ENCODE measurements at regions not wholly inside any gene's neighbourhood (a gene's known extent, or its start where the extent isn't known, plus 50 kb on each side); places are given as distances from the start of the nearest gene placed in this dataset.

GRCh38 chr2:2765176-2765800 lies 434.2 kb upstream of the MYT1L start:
- DNase-seq (ENCODE audit: low read depth), result no peak

- DNase-seq (ENCODE audit: low read depth), result no peak
Measured at GRCh38 chr2:2764739-2765138, 433.7 kb upstream of the MYT1L start.

GRCh38 chr2:2764001-2764355 lies 432.9 kb upstream of the MYT1L start:
- DNase-seq (ENCODE audit: low read depth), result no peak

- no peak for DNase-seq (ENCODE audit: low read depth)
Measured at GRCh38 chr2:2763351-2764000, 432.4 kb upstream of the MYT1L start.

GRCh38 chr2:2762913-2763312 lies 431.8 kb upstream of the MYT1L start:
- no peak for DNase-seq (ENCODE audit: low read depth)

- no peak for DNase-seq (ENCODE audit: low read depth)
Measured at GRCh38 chr2:2762166-2762908, 431.3 kb upstream of the MYT1L start.

GRCh38 chr2:2758793-2759367 lies 427.8 kb upstream of the MYT1L start:
- no peak for DNase-seq (ENCODE audit: low read depth)

DNA sequence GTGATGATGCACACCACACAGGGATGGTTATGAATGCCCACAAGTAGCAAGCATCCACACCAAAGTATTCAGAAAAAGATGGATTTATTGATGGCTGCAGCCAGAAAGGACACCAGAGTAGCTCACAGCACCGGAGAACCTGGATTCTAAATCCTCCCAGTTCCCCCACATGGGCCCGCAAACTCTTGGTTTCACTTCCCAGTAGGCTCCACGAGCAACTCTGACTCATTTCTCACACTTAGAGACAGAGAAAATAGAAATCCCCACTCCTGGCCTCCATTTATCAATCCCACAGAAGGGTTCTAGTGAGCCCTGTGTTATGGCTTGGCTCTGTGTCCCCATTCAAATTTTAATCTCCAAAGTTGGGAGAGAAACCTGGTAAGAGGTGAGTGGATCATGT lies 426.7 kb upstream of the MYT1L start:
- no peak for DNase-seq (ENCODE audit: low read depth)

DNA sequence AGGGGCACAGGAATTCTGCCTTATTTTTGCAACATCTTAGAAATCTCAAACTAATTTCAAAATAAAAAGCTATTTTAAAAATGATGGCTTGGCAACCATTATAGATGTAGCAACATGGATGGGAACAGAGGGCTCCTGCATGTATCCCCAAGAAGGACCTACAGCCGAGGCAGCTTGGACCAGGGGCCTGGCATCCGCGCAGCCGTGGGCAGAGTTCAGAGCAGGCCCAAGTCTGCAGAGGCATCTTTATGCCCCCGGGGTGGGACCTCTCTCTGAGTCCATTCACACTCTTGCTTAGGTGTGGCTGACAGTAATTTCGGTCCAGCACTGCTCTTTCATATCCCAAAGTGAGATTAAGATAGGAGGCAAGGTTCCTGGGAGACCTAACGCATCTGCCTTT lies 425.8 kb upstream of the MYT1L start:
- no peak for DNase-seq (ENCODE audit: low read depth)

DNA sequence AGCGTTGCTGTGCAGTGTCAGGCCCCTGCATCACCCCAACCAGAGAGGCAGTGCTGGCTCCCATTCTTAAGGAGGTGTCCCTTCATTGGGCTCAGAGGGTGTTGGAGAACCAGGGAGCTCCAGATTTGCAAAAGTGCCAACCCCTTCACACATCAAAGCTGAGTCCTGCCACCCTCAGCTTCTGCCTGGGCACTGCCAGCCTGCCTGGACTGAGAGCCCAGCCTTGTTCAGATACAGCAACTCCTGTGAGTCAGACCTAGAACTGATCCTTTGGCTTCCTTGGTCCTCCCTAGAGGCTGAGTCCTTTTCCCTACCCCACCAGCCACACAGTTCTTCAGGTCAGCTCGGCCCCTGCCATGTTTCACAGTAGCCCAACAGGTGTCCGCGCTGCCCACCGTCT lies 424.9 kb upstream of the MYT1L start:
- DNase-seq (ENCODE audit: low read depth), result no peak

- no peak for DNase-seq (ENCODE audit: low read depth)
Measured at GRCh38 chr2:2754940-2755339, 423.9 kb upstream of the MYT1L start.

DNA sequence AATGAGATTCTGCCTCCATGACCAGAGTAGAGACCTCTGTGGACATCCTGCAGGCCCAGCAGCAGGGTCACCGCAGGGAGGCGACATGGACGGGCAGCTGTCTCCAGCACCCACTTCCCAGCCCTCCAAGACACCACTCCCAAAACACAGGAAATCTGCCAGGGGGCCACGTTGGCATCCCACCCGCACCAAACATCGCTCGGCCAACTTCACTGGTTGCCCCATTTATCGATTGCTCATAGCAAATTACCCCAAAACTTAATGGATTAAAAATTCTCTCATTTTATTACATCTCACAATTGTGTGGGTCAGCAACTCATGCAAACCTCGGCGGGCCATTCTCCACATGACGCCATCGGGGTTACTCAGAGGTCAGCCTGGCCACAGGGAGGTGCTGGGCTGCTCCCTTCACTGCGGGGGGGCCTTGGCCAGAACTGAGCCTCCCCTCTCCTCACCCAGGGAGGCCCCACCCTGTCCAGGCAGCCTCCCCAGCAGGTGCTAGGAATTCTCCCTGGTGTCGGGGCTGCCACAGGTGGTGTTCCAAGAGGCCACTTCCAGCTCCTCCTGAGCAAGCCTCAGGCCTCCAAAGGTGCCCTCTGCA lies 420.7 kb upstream of the MYT1L start:
- DNase-seq (ENCODE audit: low read depth), result no peak

- no peak for DNase-seq (ENCODE audit: low read depth)
Measured at GRCh38 chr2:2750867-2751714, 420.0 kb upstream of the MYT1L start.

DNA sequence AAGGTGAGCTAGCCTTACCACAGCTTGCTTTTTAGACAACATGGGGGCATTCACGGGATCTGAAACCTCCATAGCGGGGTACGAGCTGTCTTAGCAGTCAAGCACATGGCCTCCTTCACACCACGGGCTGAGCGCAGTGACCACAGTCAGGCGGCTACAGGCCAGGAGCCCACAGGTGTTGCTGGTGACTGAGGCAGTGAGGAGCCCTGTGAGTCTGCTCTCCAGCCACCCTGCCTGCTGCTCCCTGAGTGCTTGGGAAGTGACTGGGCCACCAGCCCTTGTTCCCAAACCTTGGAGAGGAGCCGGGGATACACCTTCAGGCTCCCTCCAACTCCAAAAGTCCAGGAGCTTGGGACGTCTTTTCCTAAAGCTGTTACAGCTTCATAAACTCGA lies 418.1 kb upstream of the MYT1L start:
- DNase-seq (ENCODE audit: low read depth), result no peak

DNA sequence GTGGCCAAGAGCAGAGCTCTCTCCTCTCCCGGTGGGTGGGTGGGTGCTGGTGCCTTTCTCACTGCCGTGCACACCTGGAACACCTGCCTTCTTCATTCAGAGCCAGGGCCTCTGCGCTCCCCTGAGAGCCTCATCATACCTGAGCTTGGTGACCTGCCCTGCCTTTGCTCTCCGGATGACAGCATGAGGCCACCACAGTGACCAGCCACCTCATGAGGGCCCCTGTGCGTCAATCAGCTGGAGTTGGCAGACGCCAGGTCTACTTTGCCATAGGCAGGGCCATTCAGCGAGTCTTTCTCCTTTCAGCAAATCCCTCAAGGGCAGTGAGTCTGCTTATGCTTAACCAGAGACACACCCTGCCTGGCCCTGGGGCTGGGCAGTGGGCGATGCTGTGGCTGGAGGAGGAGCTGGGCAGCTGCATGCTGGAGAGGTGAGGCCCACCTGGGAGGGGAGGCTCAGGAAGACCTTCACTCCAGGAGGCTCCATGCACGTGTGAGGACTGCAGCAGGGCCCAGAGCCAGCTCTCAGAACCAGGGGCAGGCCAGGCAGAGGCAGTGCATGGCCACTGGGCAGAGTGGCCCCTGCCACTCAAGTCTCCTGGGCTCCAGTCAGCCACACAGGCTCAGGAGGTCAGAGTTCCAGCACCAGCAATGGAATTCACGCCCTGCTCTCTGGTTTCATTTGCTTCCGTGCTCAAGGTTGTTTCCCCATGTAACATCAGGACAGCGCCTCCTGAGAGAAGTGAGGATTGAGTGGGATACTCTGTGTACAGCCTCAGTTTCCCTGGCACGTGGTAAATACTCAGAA lies 417.5 kb upstream of the MYT1L start:
- DNase-seq (ENCODE audit: low read depth), result no peak

- no peak for DNase-seq (ENCODE audit: low read depth)
Measured at GRCh38 chr2:2747797-2748301, 416.8 kb upstream of the MYT1L start.

DNA sequence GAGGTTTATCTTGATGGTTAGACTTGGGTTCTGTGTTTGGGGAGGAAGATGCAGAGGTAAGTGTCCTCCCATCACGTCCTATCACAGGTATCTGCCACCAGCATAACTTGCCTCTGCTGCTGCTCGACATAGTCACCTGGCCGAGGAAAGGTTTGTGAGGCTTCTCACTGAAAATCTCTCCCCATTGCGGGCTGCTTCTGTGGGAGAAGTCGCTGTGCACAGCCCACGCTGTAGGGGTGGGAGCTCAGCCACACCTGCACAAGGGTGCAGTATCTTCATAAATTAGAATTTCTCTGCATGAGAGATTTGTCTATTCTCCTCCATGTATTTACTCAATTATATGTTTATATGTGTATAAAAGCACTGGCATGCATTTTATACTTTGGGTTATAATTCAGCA lies 415.7 kb upstream of the MYT1L start:
- no peak for DNase-seq (ENCODE audit: low read depth)

GRCh38 chr2:2744958-2745715 lies 414.1 kb upstream of the MYT1L start:
- no peak for DNase-seq (ENCODE audit: low read depth)

DNA sequence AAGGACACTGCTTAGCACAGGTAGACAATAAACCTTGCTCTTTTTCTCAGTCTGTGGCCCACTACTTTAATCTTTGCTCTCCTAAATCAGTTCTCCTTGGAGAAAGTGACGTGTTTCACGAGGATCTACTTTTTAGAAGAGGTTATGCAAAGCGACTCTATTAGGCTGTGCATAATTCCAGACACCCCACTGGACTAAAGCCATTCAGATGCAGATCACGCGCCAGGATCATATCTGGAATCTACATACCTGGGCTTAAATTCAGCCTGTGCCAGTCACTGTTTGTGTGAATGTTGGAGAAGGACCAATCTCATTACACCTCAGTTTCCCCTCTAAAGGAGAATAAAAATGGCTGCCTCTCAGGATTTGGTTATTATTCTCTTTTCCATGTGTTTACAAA lies 413.0 kb upstream of the MYT1L start:
- DNase-seq (ENCODE audit: low read depth), result no peak

GRCh38 chr2:2743164-2743571 lies 412.1 kb upstream of the MYT1L start:
- DNase-seq (ENCODE audit: low read depth), result no peak

Measured in stimulated activated CD8-positive, alpha-beta memory T cell treated with anti-CD3 and anti-CD28 coated beads, Interleukin-7, amount 100 ng/mL, for 24 hours (primary cell).